Mesothelial cell of epicardium (in vitro differentiated cells): ENCODE measurements at regions not wholly inside any gene's neighbourhood (a gene's known extent, or its start where the extent isn't known, plus 50 kb on each side); places are given as distances from the start of the nearest gene placed in this dataset.

Source experiments
- DNase-seq, 2 experiments: peaks; one replicate each; pipeline ENCODE4 v3.0.0; 2021; ENCODE audit warnings: low spot score in 2 of 2; ENCODE audit not compliant: unreplicated experiment in 2 of 2
- H3K27ac Mint-ChIP-seq: 2 replicates; pipeline ENCODE4 v1.8.0; 2021; ENCODE audit warnings: mixed read lengths
- H3K27me3 Mint-ChIP-seq: 2 replicates; pipeline ENCODE4 v1.8.0; 2021; ENCODE audit warnings: low read depth, mixed read lengths
- H3K36me3 Mint-ChIP-seq: 2 replicates; pipeline ENCODE4 v1.8.0; 2021; ENCODE audit warnings: mixed read lengths
- H3K4me1 Mint-ChIP-seq: 2 replicates; pipeline ENCODE4 v1.8.0; 2021; ENCODE audit warnings: mixed read lengths
- H3K4me3 Mint-ChIP-seq: 2 replicates; pipeline ENCODE4 v1.8.0; 2021; ENCODE audit warnings: mild to moderate bottlenecking, moderate library complexity, mixed read lengths
- H3K9me3 Mint-ChIP-seq: 2 replicates; pipeline ENCODE4 v1.8.0; 2021; ENCODE audit warnings: mixed read lengths
- TF ChIP-seq, protein P1 (sequence below): fragments of 200-600 bp; sonication (generic); IDR thresholded peaks from one replicate; pipeline ENCODE4 v1.5.0; 2021; ENCODE audit warnings: antibody characterized with exemption; ENCODE audit not compliant: unreplicated experiment

DNA sequence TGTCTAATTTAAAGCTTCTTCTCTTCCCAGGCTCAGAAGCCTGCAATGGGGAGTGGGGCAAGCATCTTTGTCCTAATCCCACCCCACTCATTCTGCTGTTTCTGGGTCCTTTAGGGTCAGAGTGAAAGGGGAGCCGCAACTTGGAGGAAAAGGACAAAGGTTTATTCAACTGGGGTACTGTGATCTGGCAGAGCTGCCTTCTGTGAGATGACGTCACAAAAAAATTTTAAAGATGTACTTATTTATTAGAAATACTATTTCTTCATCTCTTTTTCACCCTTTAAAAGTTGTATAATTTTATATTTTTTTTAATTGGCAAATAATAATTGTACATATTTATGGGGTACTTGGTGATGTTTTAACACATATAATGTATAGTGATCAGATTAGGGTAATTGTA, 302.6 kb downstream of the TDRD3 start:
- Mint-ChIP-seq H3K4me1 (peaks cover 2% of the 10 kb centered on the region), H3K27me3 (peaks cover 9% of the 10 kb centered on the region), H3K4me3 (no peak overlapping the region), H3K27ac (no peak overlapping the region), H3K9me3 (peaks cover 3% of the 10 kb centered on the region), H3K36me3 (no peaks in the 10 kb centered on the region)
- DNase-seq = no peak
- TF ChIP-seq, protein P1, sequence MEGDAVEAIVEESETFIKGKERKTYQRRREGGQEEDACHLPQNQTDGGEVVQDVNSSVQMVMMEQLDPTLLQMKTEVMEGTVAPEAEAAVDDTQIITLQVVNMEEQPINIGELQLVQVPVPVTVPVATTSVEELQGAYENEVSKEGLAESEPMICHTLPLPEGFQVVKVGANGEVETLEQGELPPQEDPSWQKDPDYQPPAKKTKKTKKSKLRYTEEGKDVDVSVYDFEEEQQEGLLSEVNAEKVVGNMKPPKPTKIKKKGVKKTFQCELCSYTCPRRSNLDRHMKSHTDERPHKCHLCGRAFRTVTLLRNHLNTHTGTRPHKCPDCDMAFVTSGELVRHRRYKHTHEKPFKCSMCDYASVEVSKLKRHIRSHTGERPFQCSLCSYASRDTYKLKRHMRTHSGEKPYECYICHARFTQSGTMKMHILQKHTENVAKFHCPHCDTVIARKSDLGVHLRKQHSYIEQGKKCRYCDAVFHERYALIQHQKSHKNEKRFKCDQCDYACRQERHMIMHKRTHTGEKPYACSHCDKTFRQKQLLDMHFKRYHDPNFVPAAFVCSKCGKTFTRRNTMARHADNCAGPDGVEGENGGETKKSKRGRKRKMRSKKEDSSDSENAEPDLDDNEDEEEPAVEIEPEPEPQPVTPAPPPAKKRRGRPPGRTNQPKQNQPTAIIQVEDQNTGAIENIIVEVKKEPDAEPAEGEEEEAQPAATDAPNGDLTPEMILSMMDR = no peak

DNA sequence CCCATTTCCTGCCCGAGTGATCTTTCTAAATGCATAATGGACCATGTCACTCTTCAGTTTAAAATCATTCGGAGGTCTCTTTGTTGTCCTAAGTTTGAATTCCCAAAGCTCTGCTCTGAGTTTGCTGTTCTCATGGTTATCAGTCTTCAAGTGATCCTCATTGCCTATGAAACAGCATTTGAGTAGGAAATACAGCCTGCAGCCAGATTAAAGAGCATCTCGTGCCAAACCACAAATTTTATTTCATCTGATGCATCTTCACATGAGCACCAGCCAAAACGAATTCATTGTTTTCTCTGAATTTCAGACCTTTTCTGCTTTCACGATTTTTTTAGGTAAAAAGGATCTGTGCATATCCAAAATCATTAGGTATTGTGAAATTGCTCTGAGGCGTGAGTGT, 299.6 kb downstream of the TDRD3 start:
- no peak for DNase-seq
- Mint-ChIP-seq H3K9me3 (no peaks in the 10 kb centered on the region), H3K4me1 (peaks cover 2% of the 10 kb centered on the region), H3K27me3 (peaks cover 9% of the 10 kb centered on the region), H3K4me3 (no peak overlapping the region), H3K36me3 (no peaks in the 10 kb centered on the region), H3K27ac (no peak overlapping the region)
- TF ChIP-seq, protein P1 = no peak

DNA sequence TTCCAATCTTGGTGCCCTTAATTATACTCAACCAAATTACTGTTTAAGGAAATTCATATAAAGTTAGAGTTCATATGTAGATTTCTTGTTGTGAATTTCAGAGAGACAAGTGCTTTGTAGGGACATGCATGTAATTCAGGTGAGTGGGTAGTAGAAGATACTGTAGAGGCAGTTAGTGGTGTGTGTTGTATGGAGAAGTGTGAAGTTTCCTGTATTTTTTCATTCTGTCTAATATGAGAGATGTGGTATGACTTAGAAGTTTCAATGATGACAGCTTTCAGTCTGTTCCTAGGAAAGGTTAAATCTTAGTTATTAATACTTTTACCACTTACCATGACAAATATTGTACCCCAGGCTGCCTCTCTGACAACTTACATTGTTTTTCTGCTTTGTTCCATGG, 294.2 kb downstream of the TDRD3 start:
- no peaks in the 10 kb centered on the region for H3K27me3 Mint-ChIP-seq
- no peak overlapping the region for H3K4me3 Mint-ChIP-seq
- TF ChIP-seq, protein P1 = no peak
- no peaks in the 10 kb centered on the region for H3K36me3 Mint-ChIP-seq
- H3K4me1 Mint-ChIP-seq = peaks cover 3% of the 10 kb centered on the region
- no peak for DNase-seq
- peaks cover 4% of the 10 kb centered on the region for H3K9me3 Mint-ChIP-seq
- no peak overlapping the region for H3K27ac Mint-ChIP-seq

DNA sequence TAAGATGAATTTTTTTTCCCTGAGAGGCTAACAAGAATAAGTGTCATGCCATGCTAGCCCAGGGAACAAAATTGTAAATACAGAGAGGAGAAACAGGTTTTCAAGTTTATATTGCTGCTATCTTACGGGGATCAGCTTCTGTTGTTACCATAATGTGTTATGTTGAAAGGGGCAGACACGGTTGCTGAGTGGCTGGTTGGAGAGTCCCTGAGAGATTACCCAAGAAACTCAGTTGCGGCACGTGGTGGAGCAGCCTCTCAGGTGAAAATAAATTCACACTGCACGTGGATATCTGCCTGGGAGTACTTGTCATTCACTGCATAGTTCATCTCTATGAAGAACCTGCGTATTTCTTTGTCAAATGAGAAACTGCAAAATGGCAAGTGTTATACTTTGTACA, 293.6 kb downstream of the TDRD3 start:
- no peak for DNase-seq

DNA sequence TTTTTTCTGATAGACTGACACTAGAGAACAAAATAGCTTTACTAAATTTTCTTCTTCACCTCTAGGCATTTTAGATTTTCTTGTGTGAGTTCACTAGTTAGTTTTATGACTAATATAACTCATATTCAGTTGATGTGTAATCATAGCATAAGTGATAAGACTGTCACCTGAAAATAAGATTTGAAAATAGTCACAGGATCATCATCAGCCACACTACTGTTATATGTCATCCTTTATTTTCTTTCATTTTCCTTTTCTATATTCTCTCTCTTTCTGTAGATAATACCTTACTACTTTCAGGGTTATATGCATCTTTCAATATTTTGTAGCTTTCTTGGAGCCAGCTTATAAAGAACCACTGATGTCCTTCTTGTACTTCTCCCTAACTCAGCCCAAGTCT, 292.6 kb downstream of the TDRD3 start:
- peaks cover 4% of the 10 kb centered on the region for H3K9me3 Mint-ChIP-seq
- DNase-seq = no peak
- peaks cover 3% of the 10 kb centered on the region for H3K4me1 Mint-ChIP-seq
- H3K36me3 Mint-ChIP-seq = no peaks in the 10 kb centered on the region
- no peaks in the 10 kb centered on the region for H3K27me3 Mint-ChIP-seq
- H3K27ac Mint-ChIP-seq = no peak overlapping the region
- TF ChIP-seq, protein P1 = no peak
- H3K4me3 Mint-ChIP-seq = no peak overlapping the region

More for the DNA sequence above, 293.6 kb downstream of the TDRD3 start:
- Mint-ChIP-seq H3K4me3 (no peak overlapping the region), H3K27me3 (no peaks in the 10 kb centered on the region), H3K36me3 (no peaks in the 10 kb centered on the region), H3K27ac (no peak overlapping the region), H3K4me1 (peaks cover 3% of the 10 kb centered on the region), H3K9me3 (peaks cover 4% of the 10 kb centered on the region)
- TF ChIP-seq, protein P1 = no peak

DNA sequence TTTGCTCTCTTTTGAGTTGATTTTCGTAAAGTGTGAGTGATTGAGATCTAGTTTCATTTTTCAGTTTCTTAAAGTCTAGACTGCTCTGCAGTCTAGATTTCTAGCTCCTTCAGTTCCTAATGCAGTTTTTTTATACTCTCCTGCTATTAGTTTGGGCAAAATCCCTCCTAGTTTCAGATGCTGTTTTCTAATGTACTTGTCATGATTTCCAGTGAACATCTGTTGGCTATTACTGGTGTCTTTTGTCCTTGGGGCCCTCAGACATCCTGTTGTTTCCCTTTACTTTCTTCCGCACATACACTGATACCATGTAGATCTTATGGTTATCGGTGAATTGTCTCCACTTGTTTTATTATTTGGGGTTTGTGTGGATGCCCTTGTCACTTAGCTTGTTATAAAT, 292.1 kb downstream of the TDRD3 start:
- DNase-seq = no peak
- TF ChIP-seq, protein P1 = no peak
- H3K4me3 Mint-ChIP-seq = no peak overlapping the region
- H3K36me3 Mint-ChIP-seq = no peaks in the 10 kb centered on the region
- H3K27ac Mint-ChIP-seq = no peak overlapping the region
- peaks cover 3% of the 10 kb centered on the region for H3K4me1 Mint-ChIP-seq
- no peaks in the 10 kb centered on the region for H3K27me3 Mint-ChIP-seq
- peaks cover 4% of the 10 kb centered on the region for H3K9me3 Mint-ChIP-seq
